Activated T-helper 2 cell treated with anti-CD3 and anti-CD28 coated beads, Interferon-gamma antibody, Interleukin-2, Interleukin-4, amounts not matched to agents 10 μg/mL and 5 μg/mL and 100 μg/mL, durations not matched to agents 14 hours and 24 hours and 36 hours (primary cell): ENCODE measurements at regions not wholly inside any gene's neighbourhood (a gene's known extent, or its start where the extent isn't known, plus 50 kb on each side); places are given as distances from the start of the nearest gene placed in this dataset.

ENCODE experiments used
- DNase-seq: peaks from one replicate; pipeline ENCODE4 v3.0.0; 2021; ENCODE audit warnings: low spot score
- H3K27ac Mint-ChIP-seq: one replicate; pipeline ENCODE4 v1.8.0; 2021; ENCODE audit warnings: mixed read lengths
- H3K27me3 Mint-ChIP-seq: one replicate; pipeline ENCODE4 v1.8.0; 2021; ENCODE audit warnings: low read depth, mixed read lengths
- H3K36me3 Mint-ChIP-seq: one replicate; pipeline ENCODE4 v1.8.0; 2021; ENCODE audit warnings: low read depth, mixed read lengths
- H3K4me1 Mint-ChIP-seq: one replicate; pipeline ENCODE4 v1.8.0; 2021; ENCODE audit warnings: low read depth, mixed read lengths
- H3K4me3 Mint-ChIP-seq: one replicate; pipeline ENCODE4 v1.8.0; 2021; ENCODE audit warnings: low read depth, mild to moderate bottlenecking, moderate library complexity, mixed read lengths
- H3K9me3 Mint-ChIP-seq: one replicate; pipeline ENCODE4 v1.8.0; 2021; ENCODE audit warnings: mixed read lengths
- intact Hi-C: fragments of 100-400 bp; cut with micrococcal nuclease; formaldehyde crosslinking; loops from one replicate; pipeline ENCODE4 v1.15.1; 2023

DNA sequence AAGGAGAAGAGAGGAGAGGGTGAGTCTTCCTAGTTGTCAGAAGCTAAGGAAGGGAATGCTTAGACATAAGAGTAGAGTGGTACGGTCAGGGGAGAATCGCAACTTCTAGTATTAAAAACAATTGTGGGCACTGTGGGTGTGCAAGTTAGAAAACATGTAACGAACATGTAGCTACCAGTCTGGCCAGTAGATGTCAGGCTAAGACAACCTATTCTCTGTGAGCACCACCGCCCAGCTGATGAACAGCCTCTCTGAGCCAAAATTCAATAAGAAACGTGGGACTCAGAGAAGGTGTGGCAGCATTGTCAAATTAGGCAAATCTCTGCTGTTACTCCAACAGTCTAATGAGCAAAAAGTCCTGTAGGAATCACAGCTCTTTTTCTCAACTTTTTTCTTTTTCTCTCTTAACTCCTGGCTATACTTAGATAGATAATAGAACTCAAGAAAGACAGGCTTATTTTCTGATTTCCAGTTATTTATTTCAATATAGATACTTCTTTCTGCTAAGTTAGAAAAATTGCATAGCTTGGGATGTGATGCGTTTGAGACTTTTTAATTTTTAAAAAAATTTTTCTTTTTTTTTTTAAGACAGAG lies 186.2 kb downstream of the USP12 start:
- Mint-ChIP-seq H3K36me3 (no peaks in the 10 kb centered on the region), H3K27ac (no peak overlapping the region)

DNA sequence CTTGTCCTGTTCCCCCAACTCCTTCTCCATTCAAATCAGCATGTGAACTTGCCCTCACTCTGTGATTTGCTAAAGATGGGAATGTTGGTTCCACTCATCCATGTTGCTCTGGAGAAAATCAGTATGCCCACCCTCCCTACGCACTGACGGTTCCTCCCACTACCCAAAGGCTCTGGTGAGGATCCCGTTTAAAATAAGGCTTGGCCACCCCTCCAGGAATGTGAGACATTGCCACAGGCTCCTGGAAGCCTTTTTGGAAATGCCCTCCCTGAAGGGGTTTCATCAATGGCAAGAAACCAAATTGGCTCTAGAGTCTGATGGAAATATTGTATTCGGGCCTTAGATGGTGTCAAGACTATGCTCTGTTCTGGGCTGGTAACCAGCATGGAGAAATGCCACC lies 187.3 kb downstream of the USP12 start:
- no peaks in the 10 kb centered on the region for H3K9me3 Mint-ChIP-seq
- H3K4me1 Mint-ChIP-seq = peaks cover 9% of the 10 kb centered on the region
- intact Hi-C loops = no loop called here
- no peak for DNase-seq
- H3K27me3 Mint-ChIP-seq = peaks cover 6% of the 10 kb centered on the region
- H3K27ac Mint-ChIP-seq = no peak overlapping the region
- H3K4me3 Mint-ChIP-seq = no peak overlapping the region
- no peaks in the 10 kb centered on the region for H3K36me3 Mint-ChIP-seq

More for the DNA sequence above, 186.2 kb downstream of the USP12 start:
- DNase-seq = peak; percentile 53
- Mint-ChIP-seq H3K27me3 (peaks cover 8% of the 10 kb centered on the region), H3K9me3 (no peaks in the 10 kb centered on the region), H3K4me1 (peaks cover 9% of the 10 kb centered on the region), H3K4me3 (no peak overlapping the region)
- intact Hi-C loops = loop anchor here (1.0 to 5.0 kb wide), 2 partner anchors 297 to 374 kb away; no protein-coding TSS in a partner anchor

- Mint-ChIP-seq H3K4me3 (no peak overlapping the region), H3K36me3 (no peaks in the 10 kb centered on the region), H3K4me1 (peaks cover 9% of the 10 kb centered on the region), H3K27me3 (peaks cover 6% of the 10 kb centered on the region), H3K9me3 (no peaks in the 10 kb centered on the region), H3K27ac (no peak overlapping the region)
- DNase-seq = no peak
- intact Hi-C loops = no loop called here
Observed at GRCh38 chr13:26983543-26984320, 187.9 kb downstream of the USP12 start.

DNA sequence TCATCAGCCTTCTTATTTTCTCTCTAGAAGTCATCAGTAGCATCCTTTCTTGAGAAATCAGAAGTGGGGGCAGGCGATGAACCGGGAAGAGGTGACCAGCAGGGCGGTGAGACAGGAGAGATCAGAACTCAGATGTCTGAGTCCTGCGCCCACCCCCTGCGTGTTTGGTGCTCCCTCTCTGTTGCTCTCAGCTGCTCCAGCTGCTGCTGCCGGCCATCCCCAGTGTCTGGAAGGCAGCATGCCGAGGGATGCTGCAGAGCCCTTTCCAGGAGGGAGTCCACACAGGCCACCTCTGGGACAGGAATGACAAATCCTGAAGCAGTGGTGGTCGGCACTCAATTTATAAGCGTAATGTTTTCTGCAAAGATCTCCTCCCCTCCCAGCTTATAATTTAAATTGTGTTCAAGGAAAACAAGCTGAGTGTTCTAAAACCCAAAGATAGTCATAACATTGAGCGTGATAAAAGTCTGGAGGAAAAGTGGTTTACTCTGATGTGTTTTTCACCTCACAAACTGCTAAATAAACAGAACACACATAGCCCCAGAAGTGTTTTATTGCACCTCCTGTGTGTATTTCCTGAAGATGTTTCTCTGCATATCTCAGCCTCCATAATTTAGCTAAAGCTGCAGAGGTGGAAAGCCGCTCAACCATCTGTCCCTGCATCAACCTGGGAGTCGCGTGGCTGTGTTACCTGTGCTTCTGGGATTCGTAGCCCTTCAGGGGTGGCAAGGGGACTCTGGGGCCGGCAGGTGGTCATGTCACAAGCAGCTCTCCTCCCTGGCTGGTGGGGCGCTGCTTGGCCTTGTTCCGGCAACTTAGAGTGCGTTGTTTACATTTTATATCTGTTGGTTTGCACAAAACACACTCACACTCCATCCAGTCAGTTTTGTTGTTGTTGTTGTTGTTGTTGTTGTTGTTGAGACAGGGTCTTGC lies 191.2 kb downstream of the USP12 start:
- DNase-seq = no peak
- H3K4me3 Mint-ChIP-seq = no peak overlapping the region
- no peaks in the 10 kb centered on the region for H3K27me3 Mint-ChIP-seq
- H3K27ac Mint-ChIP-seq = no peak overlapping the region
- no peaks in the 10 kb centered on the region for H3K36me3 Mint-ChIP-seq
- H3K9me3 Mint-ChIP-seq = no peaks in the 10 kb centered on the region
- intact Hi-C loops = no loop called here
- peaks cover 9% of the 10 kb centered on the region for H3K4me1 Mint-ChIP-seq

DNA sequence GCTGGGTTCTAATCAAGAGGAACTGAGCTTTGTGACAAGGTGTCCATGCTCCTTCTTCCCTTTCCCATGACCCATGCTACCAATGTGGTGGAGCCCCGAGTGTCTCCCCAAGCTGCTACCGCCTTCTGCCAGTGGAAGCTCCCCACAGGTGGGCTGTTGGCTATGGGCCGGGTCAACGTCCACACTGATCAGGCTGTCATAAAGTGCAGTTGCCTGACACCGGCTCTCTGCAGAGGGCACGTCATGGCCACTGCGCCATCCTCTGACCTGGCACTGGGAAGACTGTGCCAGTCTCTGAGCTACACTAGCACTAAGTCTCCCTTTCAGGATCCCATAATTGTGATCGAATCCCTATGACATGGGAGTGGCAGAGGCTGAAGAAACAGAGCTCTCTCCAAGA lies 192.3 kb downstream of the USP12 start:
- Mint-ChIP-seq H3K36me3 (no peaks in the 10 kb centered on the region), H3K27ac (no peak overlapping the region), H3K9me3 (no peaks in the 10 kb centered on the region), H3K27me3 (no peaks in the 10 kb centered on the region), H3K4me3 (no peak overlapping the region), H3K4me1 (peaks cover 6% of the 10 kb centered on the region)
- no peak for DNase-seq
- intact Hi-C loops = no loop called here

DNA sequence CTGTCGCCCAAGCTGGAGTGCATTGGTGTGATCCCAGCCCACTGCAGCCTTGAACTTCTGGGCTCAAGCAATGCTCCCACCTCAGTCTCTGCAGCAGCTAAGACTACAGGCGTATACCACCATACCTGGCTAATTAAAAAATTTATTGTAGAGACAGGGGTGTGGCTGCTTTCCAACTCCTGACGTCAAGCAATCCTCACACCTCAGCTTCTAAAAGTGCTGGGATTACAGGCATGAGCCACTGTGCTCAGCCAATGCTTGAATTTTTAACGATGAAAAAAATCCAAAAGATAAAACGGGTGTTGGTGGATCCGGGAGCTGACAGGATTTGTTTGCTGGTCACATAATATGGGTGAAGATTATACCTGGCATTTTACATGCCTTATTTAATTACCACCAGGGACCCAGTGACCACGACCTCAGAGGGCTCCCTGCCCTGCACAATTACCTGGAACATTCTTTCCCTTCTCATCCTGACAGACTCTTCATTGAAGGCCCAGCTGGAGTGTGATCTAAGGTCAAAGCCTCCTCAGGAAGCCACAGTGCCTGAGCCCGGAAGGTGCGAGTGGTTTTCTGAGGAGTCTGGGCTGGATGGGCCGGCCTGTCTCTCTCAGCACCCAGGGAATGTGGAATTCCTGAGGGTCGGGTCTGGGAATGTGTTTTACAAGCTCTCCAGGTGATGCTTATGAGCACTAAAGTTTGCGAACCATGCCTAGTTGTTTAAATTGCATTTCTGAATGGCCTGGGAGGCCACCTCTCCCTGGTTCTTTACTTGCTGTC lies 193.3 kb downstream of the USP12 start:
- DNase-seq = no peak
- no peak overlapping the region for H3K27ac Mint-ChIP-seq
- no peaks in the 10 kb centered on the region for H3K36me3 Mint-ChIP-seq
- peaks cover 3% of the 10 kb centered on the region for H3K4me1 Mint-ChIP-seq
- no peaks in the 10 kb centered on the region for H3K27me3 Mint-ChIP-seq
- intact Hi-C loops = no loop called here
- no peak overlapping the region for H3K4me3 Mint-ChIP-seq
- H3K9me3 Mint-ChIP-seq = no peaks in the 10 kb centered on the region

GRCh38 chr13:26977541-26977940 lies 194.1 kb downstream of the USP12 start:
- DNase-seq = no peak
- Mint-ChIP-seq H3K36me3 (no peaks in the 10 kb centered on the region), H3K4me1 (peaks cover 2% of the 10 kb centered on the region), H3K27me3 (no peaks in the 10 kb centered on the region), H3K4me3 (no peak overlapping the region), H3K27ac (no peak overlapping the region), H3K9me3 (peaks cover 3% of the 10 kb centered on the region)
- intact Hi-C loops = no loop called here

DNA sequence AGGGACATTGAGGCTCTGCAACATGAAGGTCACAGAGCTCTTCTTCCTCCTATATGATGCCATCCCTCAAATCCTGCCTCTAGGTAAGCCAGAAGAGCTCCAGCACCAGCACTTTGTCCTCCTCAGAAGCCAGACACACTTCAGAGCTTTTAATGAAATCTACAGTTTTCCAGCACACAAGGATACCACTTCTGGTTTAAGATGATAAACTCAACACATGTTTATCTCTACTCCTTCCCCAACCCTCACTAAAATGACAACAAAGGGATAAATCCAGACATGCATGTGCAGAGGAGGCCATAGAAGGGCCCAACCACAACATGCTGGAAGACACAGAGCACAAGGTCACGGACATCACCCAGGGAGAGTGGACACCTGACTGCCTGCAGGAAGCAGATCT lies 195.3 kb downstream of the USP12 start:
- DNase-seq = no peak
- no peak overlapping the region for H3K4me3 Mint-ChIP-seq
- H3K9me3 Mint-ChIP-seq = peaks cover 4% of the 10 kb centered on the region
- H3K36me3 Mint-ChIP-seq = no peaks in the 10 kb centered on the region
- peaks cover 2% of the 10 kb centered on the region for H3K4me1 Mint-ChIP-seq
- no peaks in the 10 kb centered on the region for H3K27me3 Mint-ChIP-seq
- no peak overlapping the region for H3K27ac Mint-ChIP-seq
- intact Hi-C loops = no loop called here

GRCh38 chr13:26973946-26974345 lies 197.7 kb downstream of the USP12 start:
- DNase-seq = no peak
- H3K27me3 Mint-ChIP-seq = no peaks in the 10 kb centered on the region
- H3K9me3 Mint-ChIP-seq = peaks cover 4% of the 10 kb centered on the region
- intact Hi-C loops = no loop called here
- no peak overlapping the region for H3K4me3 Mint-ChIP-seq
- no peaks in the 10 kb centered on the region for H3K36me3 Mint-ChIP-seq
- H3K4me1 Mint-ChIP-seq = peaks cover 2% of the 10 kb centered on the region
- no peak overlapping the region for H3K27ac Mint-ChIP-seq

- Mint-ChIP-seq H3K4me3 (no peak overlapping the region), H3K27ac (no peak overlapping the region), H3K27me3 (no peaks in the 10 kb centered on the region), H3K36me3 (no peaks in the 10 kb centered on the region), H3K4me1 (peaks cover 2% of the 10 kb centered on the region), H3K9me3 (peaks cover 4% of the 10 kb centered on the region)
- no peak for DNase-seq
- intact Hi-C loops = no loop called here
Observed at GRCh38 chr13:26973295-26973694, 198.3 kb downstream of the USP12 start.

DNA sequence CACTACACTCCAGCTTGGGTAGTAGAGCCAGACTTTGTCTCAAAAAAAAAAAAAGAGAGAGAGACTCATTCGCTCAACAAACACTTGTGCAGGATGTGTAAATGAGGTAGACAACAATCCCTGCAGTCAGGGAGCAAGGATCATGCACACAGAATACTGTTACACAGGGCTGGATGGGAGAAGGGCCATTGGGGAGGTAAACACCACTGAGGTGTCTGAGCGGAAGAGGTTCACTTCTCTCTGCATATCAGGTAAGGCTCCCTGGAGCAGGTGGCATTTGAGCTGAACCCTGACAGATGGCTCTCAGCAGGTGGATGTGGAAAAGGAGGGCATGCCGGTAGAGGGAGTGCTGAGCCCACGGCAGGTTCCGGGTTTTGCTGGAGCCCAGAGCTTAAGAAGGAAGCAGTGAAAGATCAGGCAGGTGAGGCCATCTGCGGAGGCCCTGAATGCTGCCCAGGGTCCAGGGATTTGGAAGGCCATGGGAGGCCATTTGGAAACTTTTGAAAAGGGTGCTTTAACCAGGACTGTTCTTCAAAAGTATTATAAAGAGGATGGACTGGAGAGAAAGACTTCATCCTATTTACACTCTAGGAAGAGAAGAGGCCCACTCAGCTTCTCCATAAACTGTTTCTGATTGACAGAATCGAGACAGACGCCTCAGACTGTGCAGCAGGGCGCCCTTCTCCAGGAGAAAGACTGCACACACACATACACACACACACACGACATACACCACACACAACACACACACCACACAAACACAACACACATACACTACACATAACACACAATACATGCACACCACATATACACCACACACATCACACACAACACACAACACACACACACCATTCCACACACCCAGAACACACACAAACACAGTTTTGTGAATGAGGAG lies 199.4 kb downstream of the USP12 start:
- H3K27ac Mint-ChIP-seq = peak overlapping the region; percentile 21
- peaks cover 1% of the 10 kb centered on the region for H3K4me1 Mint-ChIP-seq
- H3K4me3 Mint-ChIP-seq = no peak overlapping the region
- H3K9me3 Mint-ChIP-seq = peaks cover 4% of the 10 kb centered on the region
- intact Hi-C loops = no loop called here
- H3K27me3 Mint-ChIP-seq = no peaks in the 10 kb centered on the region
- no peak for DNase-seq
- no peaks in the 10 kb centered on the region for H3K36me3 Mint-ChIP-seq
